Left forelimb (tissue), 1 donor: ENCODE measurements at regions not wholly inside any gene's neighbourhood (a gene's known extent, or its start where the extent isn't known, plus 50 kb on each side); places are given as distances from the start of the nearest gene placed in this dataset.

Experiments
- DNase-seq: peaks from one replicate; pipeline ENCODE4 v3.0.0-alpha.2; 2018; ENCODE audit warnings: low spot score

GRCh38 chr18:60445341-60445740 is 72.8 kb upstream of the MC4R start:
- no peak for DNase-seq

GRCh38 chr18:60446821-60447220 is 74.2 kb upstream of the MC4R start:
- DNase-seq: no peak

- no peak for DNase-seq
These were observed 76.1 kb upstream of the MC4R start for GRCh38 chr18:60448487-60449267.

GRCh38 chr18:60452421-60452820 is 79.8 kb upstream of the MC4R start:
- no peak for DNase-seq

GRCh38 chr18:60466677-60467076 is 94.1 kb upstream of the MC4R start:
- DNase-seq: no peak

- no peak for DNase-seq
These were observed 97.0 kb upstream of the MC4R start for GRCh38 chr18:60469387-60470100.

GRCh38 chr18:60471652-60472051 is 99.1 kb upstream of the MC4R start:
- DNase-seq: no peak

GRCh38 chr18:60485201-60485600 is 112.6 kb upstream of the MC4R start:
- no peak for DNase-seq

GRCh38 chr18:60493066-60493465 is 120.5 kb upstream of the MC4R start:
- DNase-seq: no peak

GRCh38 chr18:60499675-60500074 is 127.1 kb upstream of the MC4R start:
- no peak for DNase-seq

- DNase-seq: no peak
These were observed 128.4 kb upstream of the MC4R start for GRCh38 chr18:60500960-60501359.

- DNase-seq: no peak
These were observed 130.0 kb upstream of the MC4R start for GRCh38 chr18:60502591-60502990.

GRCh38 chr18:60503199-60503598 is 130.6 kb upstream of the MC4R start:
- DNase-seq: no peak

- no peak for DNase-seq
These were observed 133.6 kb upstream of the MC4R start for GRCh38 chr18:60506190-60506589.

GRCh38 chr18:60506682-60507081 is 134.1 kb upstream of the MC4R start:
- no peak for DNase-seq

- DNase-seq: no peak
These were observed 135.5 kb upstream of the MC4R start for GRCh38 chr18:60508108-60508507.

- DNase-seq: no peak
These were observed 162.0 kb upstream of the MC4R start for GRCh38 chr18:60534538-60534937.

- no peak for DNase-seq
These were observed 164.5 kb upstream of the MC4R start for GRCh38 chr18:60537074-60537473.

GRCh38 chr18:60538891-60539290 is 166.3 kb upstream of the MC4R start:
- no peak for DNase-seq

GRCh38 chr18:60541661-60542060 is 169.1 kb upstream of the MC4R start:
- no peak for DNase-seq

GRCh38 chr18:60543646-60544045 is 171.1 kb upstream of the MC4R start:
- DNase-seq: no peak

GRCh38 chr18:60549338-60549960 is 176.9 kb upstream of the MC4R start:
- DNase-seq: no peak

- no peak for DNase-seq
These were observed 180.4 kb upstream of the MC4R start for GRCh38 chr18:60552948-60553347.
